Nephron progenitor cell (in vitro differentiated cells): ENCODE measurements at regions not wholly inside any gene's neighbourhood (a gene's known extent, or its start where the extent isn't known, plus 50 kb on each side); places are given as distances from the start of the nearest gene placed in this dataset.

Source experiments
- DNase-seq: peaks from one replicate; pipeline ENCODE4 v3.0.0; 2021
- H3K27ac Mint-ChIP-seq: 2 replicates; pipeline ENCODE4 v1.8.0; 2021; ENCODE audit warnings: mild to moderate bottlenecking, moderate library complexity, mixed read lengths
- H3K27me3 Mint-ChIP-seq: 2 replicates; pipeline ENCODE4 v1.8.0; 2021; ENCODE audit warnings: mild to moderate bottlenecking, low read depth, mixed read lengths; ENCODE audit not compliant: poor library complexity
- H3K36me3 Mint-ChIP-seq: 2 replicates; pipeline ENCODE4 v1.8.0; 2021; ENCODE audit warnings: low read depth, mixed read lengths
- H3K4me1 Mint-ChIP-seq: 2 replicates; pipeline ENCODE4 v1.8.0; 2021; ENCODE audit warnings: mixed read lengths
- H3K4me3 Mint-ChIP-seq: 2 replicates; pipeline ENCODE4 v1.8.0; 2021; ENCODE audit warnings: mild to moderate bottlenecking, moderate library complexity, mixed read lengths
- H3K9me3 Mint-ChIP-seq: 2 replicates; pipeline ENCODE4 v1.8.0; 2021; ENCODE audit warnings: mild to moderate bottlenecking, moderate library complexity, mixed read lengths
- CTCF ChIP-seq: fragments of 200-600 bp; sonication (generic); IDR thresholded peaks from 2 replicates; pipeline ENCODE4 v1.5.0; 2021; ENCODE audit warnings: antibody characterized with exemption

- H3K4me1 Mint-ChIP-seq = peaks cover 90% of the 10 kb centered on the region
- peak overlapping the region; percentile 87 for H3K27ac Mint-ChIP-seq
- no peaks in the 10 kb centered on the region for H3K27me3 Mint-ChIP-seq
- peak; percentile 44 for DNase-seq
- peak overlapping the region; percentile 23 for H3K4me3 Mint-ChIP-seq
- TF ChIP-seq CTCF = no peak
- H3K9me3 Mint-ChIP-seq = peaks cover 56% of the 10 kb centered on the region
- H3K36me3 Mint-ChIP-seq = peaks cover 4% of the 10 kb centered on the region
Observed at GRCh38 chrX:134715930-134716619, 57.8 kb upstream of the PLAC1 start.

DNA sequence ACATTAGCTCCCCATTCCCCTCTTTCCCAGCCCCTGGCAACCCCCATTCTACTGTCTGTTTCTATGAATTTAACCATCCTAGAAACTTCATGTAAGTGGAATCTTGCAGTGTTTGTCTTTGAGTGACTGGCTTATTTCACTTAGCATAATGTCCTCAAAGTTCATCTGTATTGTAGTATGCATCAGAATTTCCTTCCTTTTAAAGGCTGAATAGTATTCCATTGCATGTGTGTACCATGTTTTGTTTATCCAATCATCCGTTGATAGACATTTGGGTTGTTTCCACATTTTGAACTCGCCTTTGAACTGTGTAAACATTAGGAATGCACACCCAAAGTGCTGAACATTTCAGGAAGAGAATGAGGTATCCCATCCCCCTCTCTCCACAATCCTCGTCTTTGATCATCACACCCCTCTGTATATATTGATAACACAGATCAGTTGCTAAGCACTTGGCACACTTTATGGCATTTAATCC, 56.4 kb upstream of the PLAC1 start:
- Mint-ChIP-seq H3K4me1 (peaks cover 96% of the 10 kb centered on the region), H3K27me3 (no peaks in the 10 kb centered on the region), H3K27ac (peak overlapping the region; percentile 82), H3K4me3 (no peak overlapping the region), H3K9me3 (peaks cover 48% of the 10 kb centered on the region), H3K36me3 (peaks cover 4% of the 10 kb centered on the region)
- TF ChIP-seq CTCF = no peak
- no peak for DNase-seq

GRCh38 chrX:134713618-134714107, 55.4 kb upstream of the PLAC1 start:
- H3K4me3 Mint-ChIP-seq = no peak overlapping the region
- TF ChIP-seq CTCF = no peak
- H3K27ac Mint-ChIP-seq = no peak overlapping the region
- no peaks in the 10 kb centered on the region for H3K27me3 Mint-ChIP-seq
- peaks cover 46% of the 10 kb centered on the region for H3K9me3 Mint-ChIP-seq
- no peak for DNase-seq
- peaks cover 90% of the 10 kb centered on the region for H3K4me1 Mint-ChIP-seq
- H3K36me3 Mint-ChIP-seq = peaks cover 1% of the 10 kb centered on the region

- Mint-ChIP-seq H3K9me3 (peaks cover 52% of the 10 kb centered on the region), H3K4me1 (peaks cover 76% of the 10 kb centered on the region), H3K4me3 (no peak overlapping the region), H3K27ac (no peak overlapping the region), H3K27me3 (no peaks in the 10 kb centered on the region), H3K36me3 (peaks cover 10% of the 10 kb centered on the region)
- no peak for TF ChIP-seq CTCF
- DNase-seq = no peak
Observed at GRCh38 chrX:134712272-134712671, 54.0 kb upstream of the PLAC1 start.

DNA sequence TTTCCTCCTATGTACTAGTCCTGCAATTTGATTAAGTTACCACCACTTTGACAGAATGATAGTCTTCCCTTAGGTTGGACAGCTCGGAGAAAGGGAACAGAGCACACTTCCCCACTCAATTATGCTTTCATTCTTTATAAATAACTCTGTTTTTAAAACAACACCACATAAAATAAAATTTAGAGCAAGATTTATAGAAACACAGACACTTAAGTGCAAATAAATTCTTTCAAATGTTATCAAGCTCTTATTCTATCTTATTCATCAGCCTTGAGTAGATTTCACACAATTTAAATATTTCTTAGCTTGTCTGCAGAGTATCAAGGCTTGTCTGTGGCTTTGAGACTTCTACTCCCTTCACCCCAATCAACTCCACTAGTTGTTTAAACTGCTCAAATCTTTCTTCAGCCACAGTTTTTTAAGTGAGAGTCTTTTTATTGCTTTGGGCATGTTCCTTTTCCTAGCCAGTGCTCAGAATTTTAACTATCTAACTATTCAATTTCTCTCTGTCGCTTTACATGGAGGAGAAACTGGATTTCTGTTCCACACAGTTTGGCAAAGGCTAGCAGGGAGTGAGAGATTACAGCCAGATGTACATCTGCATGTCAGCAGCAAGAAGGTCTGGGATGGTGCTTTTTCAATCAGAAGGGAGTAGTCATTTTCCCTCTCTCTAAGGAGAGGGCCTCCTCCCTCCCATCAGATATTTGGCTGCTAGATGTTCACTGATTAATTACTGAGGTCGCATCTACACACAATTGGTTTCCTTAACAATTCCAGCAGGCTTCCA, 53.1 kb upstream of the PLAC1 start:
- H3K4me1 Mint-ChIP-seq = peaks cover 72% of the 10 kb centered on the region
- peaks cover 14% of the 10 kb centered on the region for H3K36me3 Mint-ChIP-seq
- peak overlapping the region; percentile 72 for H3K27ac Mint-ChIP-seq
- peak overlapping the region; percentile 9 for H3K4me3 Mint-ChIP-seq
- peaks cover 52% of the 10 kb centered on the region for H3K9me3 Mint-ChIP-seq
- no peak for DNase-seq
- no peak for TF ChIP-seq CTCF
- H3K27me3 Mint-ChIP-seq = no peaks in the 10 kb centered on the region
